HG02970 (cell line): ENCODE measurements at regions not wholly inside any gene's neighbourhood (a gene's known extent, or its start where the extent isn't known, plus 50 kb on each side); places are given as distances from the start of the nearest gene placed in this dataset.

ENCODE experiments used
- ATAC-seq: cut with Tn5 transposase; IDR thresholded peaks from one replicate; pipeline ENCODE4 v1.9.1; 2021; ENCODE audit warnings: mild to moderate bottlenecking, moderate library complexity, moderate number of reproducible peaks; ENCODE audit not compliant: unreplicated experiment, low FRiP score

- no peak for ATAC-seq
Measured at GRCh38 chr2:15731889-15732271, 140.2 kb downstream of the DDX1 start.

GRCh38 chr2:15732341-15733077 lies 140.8 kb downstream of the DDX1 start:
- ATAC-seq, result peak; percentile 89

GRCh38 chr2:15733867-15734673 lies 142.4 kb downstream of the DDX1 start:
- no peak for ATAC-seq

GRCh38 chr2:15734674-15735483 lies 143.2 kb downstream of the DDX1 start:
- no peak for ATAC-seq

GRCh38 chr2:15735484-15736326 lies 144.0 kb downstream of the DDX1 start:
- no peak for ATAC-seq

- no peak for ATAC-seq
Measured at GRCh38 chr2:15736396-15737180, 144.9 kb downstream of the DDX1 start.

- ATAC-seq, result no peak
Measured at GRCh38 chr2:15737314-15738224, 145.9 kb downstream of the DDX1 start.

- no peak for ATAC-seq
Measured at GRCh38 chr2:15738225-15738546, 146.5 kb downstream of the DDX1 start.

- no peak for ATAC-seq
Measured at GRCh38 chr2:15738943-15739342, 147.3 kb downstream of the DDX1 start.

- ATAC-seq, result no peak
Measured at GRCh38 chr2:15744820-15745219, 153.2 kb downstream of the DDX1 start.

GRCh38 chr2:15745350-15745749 lies 153.7 kb downstream of the DDX1 start:
- ATAC-seq, result no peak

GRCh38 chr2:15745907-15746702 lies 154.4 kb downstream of the DDX1 start:
- ATAC-seq, result no peak

- ATAC-seq, result no peak
Measured at GRCh38 chr2:15746703-15747550, 155.3 kb downstream of the DDX1 start.

- no peak for ATAC-seq
Measured at GRCh38 chr2:15747603-15748471, 156.2 kb downstream of the DDX1 start.

- ATAC-seq, result no peak
Measured at GRCh38 chr2:15748736-15749323, 157.2 kb downstream of the DDX1 start.
